ENCODE measurements at regions not wholly inside any gene's neighbourhood (a gene's known extent, or its start where the extent isn't known, plus 50 kb on each side); places are given as distances from the start of the nearest gene placed in this dataset.

DNA sequence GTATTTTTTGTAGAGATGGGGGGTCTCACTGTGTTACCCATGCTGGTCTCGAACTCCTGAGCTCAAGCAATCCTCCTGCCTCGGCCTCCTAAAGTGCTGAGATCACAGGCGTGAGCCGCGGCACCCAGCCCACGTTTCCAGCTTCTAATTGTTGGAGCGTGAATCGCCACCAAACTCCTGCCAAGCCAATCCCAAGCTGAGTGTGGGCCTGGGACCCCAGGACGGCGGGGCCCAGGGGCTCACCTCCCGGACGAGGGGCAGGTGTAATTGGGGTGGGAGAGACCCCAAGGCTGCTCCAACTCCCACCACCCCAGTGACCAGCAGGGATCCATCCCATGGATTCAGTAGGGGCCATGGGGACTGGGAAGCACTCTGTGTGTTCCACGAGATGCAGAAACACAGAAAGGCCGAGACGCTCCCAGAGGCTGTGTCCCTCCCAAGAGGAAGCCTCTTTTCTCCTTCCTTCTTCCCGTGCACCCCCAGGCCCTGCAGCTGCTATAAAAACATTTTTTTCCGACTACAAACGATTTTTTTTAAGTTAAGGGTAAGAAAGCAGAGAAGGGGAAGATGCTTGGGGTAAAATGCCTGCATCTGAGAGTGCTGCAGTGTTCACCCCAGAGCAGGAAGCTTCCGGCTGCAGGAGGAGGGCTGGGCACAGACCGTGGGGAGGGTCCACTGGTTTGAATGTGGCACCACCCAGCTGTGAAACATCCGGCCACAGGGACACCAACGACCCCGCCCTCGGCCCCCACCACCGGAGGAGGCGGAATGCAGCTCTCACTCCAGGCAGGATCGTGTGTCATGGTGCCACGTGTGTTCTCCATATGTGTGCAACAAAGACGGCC, 76.5 kb downstream of the MICALL2 start:
- TF ChIP-seq, protein P1, sequence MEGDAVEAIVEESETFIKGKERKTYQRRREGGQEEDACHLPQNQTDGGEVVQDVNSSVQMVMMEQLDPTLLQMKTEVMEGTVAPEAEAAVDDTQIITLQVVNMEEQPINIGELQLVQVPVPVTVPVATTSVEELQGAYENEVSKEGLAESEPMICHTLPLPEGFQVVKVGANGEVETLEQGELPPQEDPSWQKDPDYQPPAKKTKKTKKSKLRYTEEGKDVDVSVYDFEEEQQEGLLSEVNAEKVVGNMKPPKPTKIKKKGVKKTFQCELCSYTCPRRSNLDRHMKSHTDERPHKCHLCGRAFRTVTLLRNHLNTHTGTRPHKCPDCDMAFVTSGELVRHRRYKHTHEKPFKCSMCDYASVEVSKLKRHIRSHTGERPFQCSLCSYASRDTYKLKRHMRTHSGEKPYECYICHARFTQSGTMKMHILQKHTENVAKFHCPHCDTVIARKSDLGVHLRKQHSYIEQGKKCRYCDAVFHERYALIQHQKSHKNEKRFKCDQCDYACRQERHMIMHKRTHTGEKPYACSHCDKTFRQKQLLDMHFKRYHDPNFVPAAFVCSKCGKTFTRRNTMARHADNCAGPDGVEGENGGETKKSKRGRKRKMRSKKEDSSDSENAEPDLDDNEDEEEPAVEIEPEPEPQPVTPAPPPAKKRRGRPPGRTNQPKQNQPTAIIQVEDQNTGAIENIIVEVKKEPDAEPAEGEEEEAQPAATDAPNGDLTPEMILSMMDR (conservative IDR thresholded peaks at IDR 0.05; ENCODE audit: low read depth, low read length) = no peak
- DNase-seq (ENCODE audit: low read depth) = no peak
- H3K4me3 ChIP-seq (ENCODE audit: low read length) = no peak overlapping the region

DNA sequence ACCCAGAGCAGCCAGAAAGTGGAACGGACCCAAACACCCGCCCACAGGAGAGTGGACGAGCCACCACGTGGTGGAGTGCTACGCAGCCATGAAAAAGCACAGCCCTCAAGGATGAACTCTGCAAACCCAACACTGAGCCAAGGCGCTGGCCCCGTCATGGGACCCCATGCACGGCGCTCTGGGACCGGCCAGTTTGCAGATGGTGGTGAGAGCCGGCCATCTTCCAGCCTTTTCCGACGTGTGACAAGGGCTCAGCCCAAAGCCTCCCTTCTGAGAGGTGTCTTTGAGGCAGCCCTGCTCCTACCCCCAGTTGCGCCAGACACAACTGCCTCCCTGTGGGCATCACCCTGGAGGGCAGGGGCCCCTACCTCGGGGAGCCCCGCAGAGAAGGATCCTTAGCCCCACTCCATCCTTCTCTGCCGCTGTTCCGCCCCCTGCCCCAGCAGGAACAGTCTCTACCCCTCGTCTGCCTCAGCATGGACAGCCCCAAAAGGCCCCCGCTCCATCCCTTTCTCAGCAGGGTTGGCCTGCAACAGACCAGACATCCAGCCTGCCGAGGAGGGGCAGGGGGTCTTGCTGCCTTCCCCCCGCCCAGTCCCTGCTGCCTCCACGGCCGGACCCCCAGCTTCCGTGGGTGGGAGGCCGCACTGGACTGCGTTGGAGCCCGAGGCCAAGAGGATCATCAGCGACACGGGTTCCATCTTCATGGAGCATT, 75.7 kb downstream of the MICALL2 start:
- DNase-seq (ENCODE audit: low read depth) = no peak
- TF ChIP-seq, protein P1 (conservative IDR thresholded peaks at IDR 0.05; ENCODE audit: low read depth, low read length) = no peak
- H3K4me3 ChIP-seq (ENCODE audit: low read length) = no peak overlapping the region

DNA sequence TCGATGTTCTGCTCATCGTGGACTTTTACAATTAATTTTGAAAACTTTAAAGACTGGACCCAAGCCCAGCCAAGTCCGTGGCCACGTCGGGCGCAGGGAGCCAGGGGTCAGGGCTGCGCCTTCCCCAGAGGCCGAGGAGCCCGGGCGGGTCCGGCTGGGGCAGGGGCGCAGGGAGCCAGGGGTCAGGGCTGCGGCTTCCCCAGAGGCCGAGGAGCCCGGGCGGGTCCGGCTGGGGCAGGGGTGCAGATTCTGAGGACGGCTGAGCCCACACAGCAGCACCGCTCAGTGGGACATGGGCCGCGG, 75.2 kb downstream of the MICALL2 start:
- no peak overlapping the region for H3K4me3 ChIP-seq (ENCODE audit: low read length)
- TF ChIP-seq, protein P1 (conservative IDR thresholded peaks at IDR 0.05; ENCODE audit: low read depth, low read length) = no peak
- no peak for DNase-seq (ENCODE audit: low read depth)
